ENCODE measurements at regions not wholly inside any gene's neighbourhood (a gene's known extent, or its start where the extent isn't known, plus 50 kb on each side); places are given as distances from the start of the nearest gene placed in this dataset.

GRCh38 chr7:96770758-96771157, 61.1 kb upstream of the SEM1 start:
- H3K9me3 ChIP-seq (replicated peaks in 1 of 3), result no peaks in the 10 kb centered on the region
- intact Hi-C loops (cut with DNase I), result no loop called here
- no peak overlapping the region for H3K27ac ChIP-seq
- H3K36me3 ChIP-seq (replicated peaks in 1 of 2), result no peaks in the 10 kb centered on the region
- no peaks in the 10 kb centered on the region for H3K4me1 ChIP-seq (replicated peaks in 1 of 2)
- no peak overlapping the region for H3K4me3 ChIP-seq
- WGBS, 4 donors, result 61 to 74% (median 67%) methylated on average over 5 of the region's 5 CpGs
- TF ChIP-seq POLR2A (IDR thresholded peaks at IDR 0.05) (no peak), CTCF (IDR thresholded peaks at IDR 0.05) (no peak)
- DNase-seq, result no peak
- H3K27me3 ChIP-seq, result no peaks in the 10 kb centered on the region

- H3K27ac ChIP-seq, result no peak overlapping the region
- DNase-seq, result no peak
- no peaks in the 10 kb centered on the region for H3K36me3 ChIP-seq (replicated peaks in 1 of 2)
- no peaks in the 10 kb centered on the region for H3K9me3 ChIP-seq (replicated peaks in 1 of 3)
- no peaks in the 10 kb centered on the region for H3K4me1 ChIP-seq (replicated peaks in 1 of 2)
- intact Hi-C loops (cut with DNase I), result no loop called here
- no peak overlapping the region for H3K4me3 ChIP-seq
- WGBS, 4 donors, result 65 to 73% (median 69%) methylated on average over 6 of the region's 6 CpGs
- TF ChIP-seq CTCF (IDR thresholded peaks at IDR 0.05) (no peak), POLR2A (IDR thresholded peaks at IDR 0.05) (no peak)
- no peaks in the 10 kb centered on the region for H3K27me3 ChIP-seq
These were observed 62.6 kb upstream of the SEM1 start for GRCh38 chr7:96772139-96772694.

GRCh38 chr7:96773483-96773882, 63.8 kb upstream of the SEM1 start:
- WGBS, 4 donors, result 25 to 42% (median 33%) methylated on average over 1 of the region's 1 CpG

GRCh38 chr7:96774358-96774757, 64.7 kb upstream of the SEM1 start:
- 64 to 78% (median 76%) methylated on average over 3 of the region's 3 CpGs for WGBS, 4 donors
- Histone ChIP-seq H3K27me3 (no peaks in the 10 kb centered on the region), H3K4me1 (replicated peaks in 1 of 2) (no peaks in the 10 kb centered on the region), H3K4me3 (no peak overlapping the region), H3K27ac (no peak overlapping the region), H3K36me3 (replicated peaks in 1 of 2) (no peaks in the 10 kb centered on the region), H3K9me3 (replicated peaks in 1 of 3) (no peaks in the 10 kb centered on the region)
- no peak for DNase-seq
- TF ChIP-seq CTCF (IDR thresholded peaks at IDR 0.05) (no peak), POLR2A (IDR thresholded peaks at IDR 0.05) (no peak)
- intact Hi-C loops (cut with DNase I), result no loop called here

More at GRCh38 chr7:96773483-96773882, 63.8 kb upstream of the SEM1 start:
- intact Hi-C loops (cut with DNase I), result no loop called here
- Histone ChIP-seq H3K4me1 (replicated peaks in 1 of 2) (no peaks in the 10 kb centered on the region), H3K36me3 (replicated peaks in 1 of 2) (no peaks in the 10 kb centered on the region), H3K4me3 (no peak overlapping the region), H3K27me3 (no peaks in the 10 kb centered on the region), H3K9me3 (replicated peaks in 1 of 3) (no peaks in the 10 kb centered on the region), H3K27ac (no peak overlapping the region)
- TF ChIP-seq CTCF (IDR thresholded peaks at IDR 0.05) (no peak), POLR2A (IDR thresholded peaks at IDR 0.05) (no peak)
- DNase-seq, result no peak
